KMS-11 (cell line): ENCODE measurements at regions not wholly inside any gene's neighbourhood (a gene's known extent, or its start where the extent isn't known, plus 50 kb on each side); places are given as distances from the start of the nearest gene placed in this dataset.

Source experiments
- H2AFZ ChIP-seq: fragments of 200-600 bp; sonication (generic); 2 replicates; pipeline ENCODE4 v1.6.1; 2016; ENCODE audit warnings: antibody characterized with exemption, mixed run types, low read depth
- H3K27ac ChIP-seq: fragments of 200-600 bp; sonication (generic); 2 replicates; pipeline ENCODE4 v1.6.1; 2016; ENCODE audit warnings: mild to moderate bottlenecking, mixed run types
- H3K27me3 ChIP-seq: fragments of 200-600 bp; sonication (generic); 2 replicates; pipeline ENCODE4 v1.6.1; 2017; ENCODE audit warnings: mild to moderate bottlenecking, low read depth, mixed run types, moderate library complexity; ENCODE audit not compliant: insufficient read depth
- H3K36me3 ChIP-seq: fragments of 200-600 bp; sonication (generic); 2 replicates; pipeline ENCODE4 v1.6.1; 2017; ENCODE audit warnings: mild to moderate bottlenecking, mixed run types; ENCODE audit not compliant: insufficient read depth
- H3K4me1 ChIP-seq: fragments of 200-600 bp; sonication (generic); 2 replicates; pipeline ENCODE4 v1.6.1; 2016; ENCODE audit warnings: mild to moderate bottlenecking, low read depth, mixed run types; ENCODE audit not compliant: poor library complexity, severe bottlenecking
- H3K4me2 ChIP-seq: fragments of 200-600 bp; sonication (generic); 2 replicates; pipeline ENCODE4 v1.7.0; 2016; ENCODE audit warnings: mild to moderate bottlenecking, mixed run types
- H3K4me3 ChIP-seq: fragments of 200-600 bp; sonication (generic); IDR thresholded peaks from 2 replicates; pipeline ENCODE4 v1.6.1; 2017; ENCODE audit warnings: low read depth, low read length, mixed read lengths; ENCODE audit not compliant: insufficient read depth
- H3K79me2 ChIP-seq: fragments of 200-600 bp; sonication (generic); 2 replicates; pipeline ENCODE4 v1.6.1; 2016; ENCODE audit warnings: low read depth, mixed run types; ENCODE audit not compliant: insufficient read depth
- H3K9ac ChIP-seq: fragments of 200-600 bp; sonication (generic); 2 replicates; pipeline ENCODE4 v1.6.1; 2016; ENCODE audit warnings: mild to moderate bottlenecking, mixed run types
- H4K20me1 ChIP-seq: fragments of 200-600 bp; sonication (generic); 2 replicates; pipeline ENCODE4 v1.6.1; 2016; ENCODE audit warnings: mild to moderate bottlenecking, mixed run types; ENCODE audit not compliant: insufficient read depth
- CTCF ChIP-seq: fragments of 200-600 bp; sonication (generic); conservative IDR thresholded peaks from 2 replicates; pipeline ENCODE4 v1.6.1; 2017; ENCODE audit warnings: low read depth, mild to moderate bottlenecking, antibody characterized with exemption, low read length, moderate library complexity, mixed read lengths

- H3K36me3 ChIP-seq, result no peaks in the 10 kb centered on the region
- H3K79me2 ChIP-seq, result no peaks in the 10 kb centered on the region
- no peaks in the 10 kb centered on the region for H3K27me3 ChIP-seq
- no peak overlapping the region for H2AFZ ChIP-seq
- no peak overlapping the region for H3K9ac ChIP-seq
- no peak overlapping the region for H3K4me2 ChIP-seq
- no peaks in the 10 kb centered on the region for H3K4me1 ChIP-seq
- H3K27ac ChIP-seq, result no peak overlapping the region
- TF ChIP-seq CTCF, result no peak
- no peaks in the 10 kb centered on the region for H4K20me1 ChIP-seq
- H3K4me3 ChIP-seq, result no peak overlapping the region
These were observed 92.5 kb downstream of the MMUT start for GRCh38 chr6:49370518-49370917.

- H4K20me1 ChIP-seq, result no peaks in the 10 kb centered on the region
- no peak overlapping the region for H2AFZ ChIP-seq
- no peaks in the 10 kb centered on the region for H3K27me3 ChIP-seq
- no peak overlapping the region for H3K9ac ChIP-seq
- TF ChIP-seq CTCF, result no peak
- no peak overlapping the region for H3K4me3 ChIP-seq
- H3K79me2 ChIP-seq, result no peaks in the 10 kb centered on the region
- H3K27ac ChIP-seq, result no peak overlapping the region
- no peaks in the 10 kb centered on the region for H3K36me3 ChIP-seq
- H3K4me1 ChIP-seq, result no peaks in the 10 kb centered on the region
- no peak overlapping the region for H3K4me2 ChIP-seq
These were observed 96.5 kb downstream of the MMUT start for GRCh38 chr6:49366539-49366938.

GRCh38 chr6:49348561-49348960, 114.5 kb downstream of the MMUT start:
- no peak overlapping the region for H2AFZ ChIP-seq
- H3K9ac ChIP-seq, result no peak overlapping the region
- H3K4me1 ChIP-seq, result no peaks in the 10 kb centered on the region
- H3K4me3 ChIP-seq, result no peak overlapping the region
- no peaks in the 10 kb centered on the region for H3K36me3 ChIP-seq
- no peaks in the 10 kb centered on the region for H3K27me3 ChIP-seq
- H4K20me1 ChIP-seq, result no peaks in the 10 kb centered on the region
- H3K4me2 ChIP-seq, result no peak overlapping the region
- H3K79me2 ChIP-seq, result no peaks in the 10 kb centered on the region
- no peak for TF ChIP-seq CTCF
- H3K27ac ChIP-seq, result no peak overlapping the region

- Histone ChIP-seq H4K20me1 (no peaks in the 10 kb centered on the region), H3K27me3 (no peaks in the 10 kb centered on the region), H3K27ac (no peak overlapping the region), H3K4me1 (no peaks in the 10 kb centered on the region), H3K4me2 (no peak overlapping the region), H3K4me3 (no peak overlapping the region), H2AFZ (no peak overlapping the region), H3K9ac (no peak overlapping the region), H3K79me2 (no peaks in the 10 kb centered on the region), H3K36me3 (no peaks in the 10 kb centered on the region)
- TF ChIP-seq CTCF, result no peak
These were observed 120.6 kb downstream of the MMUT start for GRCh38 chr6:49342410-49342809.

- Histone ChIP-seq H3K4me3 (no peak overlapping the region), H3K36me3 (no peaks in the 10 kb centered on the region), H3K9ac (no peak overlapping the region), H4K20me1 (no peaks in the 10 kb centered on the region), H3K79me2 (no peaks in the 10 kb centered on the region), H3K4me2 (no peak overlapping the region), H3K27ac (no peak overlapping the region), H3K27me3 (no peaks in the 10 kb centered on the region), H2AFZ (no peak overlapping the region), H3K4me1 (no peaks in the 10 kb centered on the region)
- TF ChIP-seq CTCF, result no peak
These were observed 121.2 kb downstream of the MMUT start for GRCh38 chr6:49341869-49342268.
